ENCODE measurements at regions not wholly inside any gene's neighbourhood (a gene's known extent, or its start where the extent isn't known, plus 50 kb on each side); places are given as distances from the start of the nearest gene placed in this dataset.
A peak's percentile ranks its signal among the peaks of the same experiment; 100 is the strongest.

DNA sequence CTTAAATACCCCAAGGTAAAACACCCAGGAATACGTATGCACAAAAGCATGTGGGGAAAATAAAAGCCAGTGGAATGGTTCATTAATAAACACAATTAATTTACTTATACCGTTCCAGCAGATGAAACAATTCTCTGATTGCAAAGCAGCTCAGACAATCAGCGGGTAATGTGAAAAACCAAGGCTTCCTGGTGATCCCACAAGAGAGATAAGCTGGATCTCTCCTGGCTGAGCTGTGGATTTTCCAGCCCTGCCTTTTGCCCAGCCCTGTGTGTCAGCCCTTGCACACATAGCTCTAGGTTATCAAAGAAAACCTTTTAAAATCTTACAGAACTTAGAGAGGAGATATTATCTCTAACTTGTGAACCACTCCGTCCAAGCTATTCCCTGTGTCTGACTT is 1010.7 kb upstream of the AUTS2 start:
- Histone ChIP-seq H3K36me3 (ENCODE audit: control insufficient read depth, insufficient read depth, low read length) (no peaks in the 10 kb centered on the region), H3K27me3 (ENCODE audit: control insufficient read depth, insufficient read depth, low read length) (no peaks in the 10 kb centered on the region), H3K4me1 (ENCODE audit: control insufficient read depth, insufficient read depth, low read length) (no peaks in the 10 kb centered on the region), H3K4me3 (ENCODE audit: low read depth, low read length) (no peak overlapping the region), H3K27ac (ENCODE audit: low read depth, low read length) (no peak overlapping the region), H3K9me3 (ENCODE audit: control insufficient read depth, insufficient read depth, low read length) (no peaks in the 10 kb centered on the region)
- peak in 1 of 6 donors; percentile 55 for DNase-seq (ENCODE audit: low read depth in 4 of 6, low spot score in 6 of 6)
- WGBS (ENCODE audit: insufficient coverage) = 79% methylated on average over 3 of the region's 4 CpGs

- DNase-seq (ENCODE audit: low read depth in 4 of 6, low spot score in 6 of 6) = peak in 1 of 6 donors; percentile 75
- 48% methylated on average over 4 of the region's 4 CpGs for WGBS (ENCODE audit: insufficient coverage)
- Histone ChIP-seq H3K4me1 (ENCODE audit: control insufficient read depth, insufficient read depth, low read length) (no peaks in the 10 kb centered on the region), H3K27me3 (ENCODE audit: control insufficient read depth, insufficient read depth, low read length) (peaks cover 3% of the 10 kb centered on the region), H3K27ac (ENCODE audit: low read depth, low read length) (no peak overlapping the region), H3K9me3 (ENCODE audit: control insufficient read depth, insufficient read depth, low read length) (no peaks in the 10 kb centered on the region), H3K36me3 (ENCODE audit: control insufficient read depth, insufficient read depth, low read length) (no peaks in the 10 kb centered on the region), H3K4me3 (ENCODE audit: low read depth, low read length) (no peak overlapping the region)
These were observed 996.4 kb upstream of the AUTS2 start for GRCh38 chr7:68601826-68602225.

- Histone ChIP-seq H3K27me3 (ENCODE audit: control insufficient read depth, insufficient read depth, low read length) (peaks cover 3% of the 10 kb centered on the region), H3K36me3 (ENCODE audit: control insufficient read depth, insufficient read depth, low read length) (no peaks in the 10 kb centered on the region), H3K27ac (ENCODE audit: low read depth, low read length) (no peak overlapping the region), H3K4me3 (ENCODE audit: low read depth, low read length) (no peak overlapping the region), H3K4me1 (ENCODE audit: control insufficient read depth, insufficient read depth, low read length) (no peaks in the 10 kb centered on the region), H3K9me3 (ENCODE audit: control insufficient read depth, insufficient read depth, low read length) (peaks cover 6% of the 10 kb centered on the region)
- WGBS (ENCODE audit: insufficient coverage) = 43% methylated on average over 1 of the region's 1 CpG
- peak in 2 of 6 donors; percentile 18 to 39 for DNase-seq (ENCODE audit: low read depth in 4 of 6, low spot score in 6 of 6)
These were observed 993.7 kb upstream of the AUTS2 start for GRCh38 chr7:68604541-68604940.

DNA sequence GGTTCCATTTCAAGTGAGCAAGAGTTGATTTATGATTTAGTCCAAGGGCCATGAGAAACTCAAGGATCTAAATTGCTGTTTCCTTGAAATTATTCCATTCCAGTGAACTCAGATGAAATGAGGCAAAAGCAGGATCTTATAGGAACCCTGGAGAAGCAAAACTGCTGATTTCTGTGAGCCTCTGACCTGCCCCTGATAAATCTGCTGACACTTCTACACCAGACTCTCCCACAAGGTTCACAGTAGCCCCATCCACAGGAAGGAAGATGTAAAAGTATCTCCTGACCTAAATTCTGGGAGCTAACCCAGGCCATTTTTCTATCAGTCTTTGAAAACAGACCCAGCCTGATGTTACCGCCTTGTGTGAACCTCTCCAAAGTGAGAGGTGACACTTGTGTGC is 987.6 kb upstream of the AUTS2 start:
- Histone ChIP-seq H3K27me3 (ENCODE audit: control insufficient read depth, insufficient read depth, low read length) (no peaks in the 10 kb centered on the region), H3K27ac (ENCODE audit: low read depth, low read length) (no peak overlapping the region), H3K9me3 (ENCODE audit: control insufficient read depth, insufficient read depth, low read length) (peaks cover 6% of the 10 kb centered on the region), H3K36me3 (ENCODE audit: control insufficient read depth, insufficient read depth, low read length) (no peaks in the 10 kb centered on the region), H3K4me3 (ENCODE audit: low read depth, low read length) (no peak overlapping the region), H3K4me1 (ENCODE audit: control insufficient read depth, insufficient read depth, low read length) (no peaks in the 10 kb centered on the region)
- WGBS (ENCODE audit: insufficient coverage) = no CpG with 5 or more reads among the region's 1 CpG
- no peak for DNase-seq (ENCODE audit: low read depth in 4 of 6, low spot score in 6 of 6)

GRCh38 chr7:68613405-68613804 is 984.9 kb upstream of the AUTS2 start:
- 91% methylated on average over 4 of the region's 6 CpGs for WGBS (ENCODE audit: insufficient coverage)
- Histone ChIP-seq H3K4me1 (ENCODE audit: control insufficient read depth, insufficient read depth, low read length) (no peaks in the 10 kb centered on the region), H3K27ac (ENCODE audit: low read depth, low read length) (no peak overlapping the region), H3K27me3 (ENCODE audit: control insufficient read depth, insufficient read depth, low read length) (no peaks in the 10 kb centered on the region), H3K4me3 (ENCODE audit: low read depth, low read length) (no peak overlapping the region), H3K36me3 (ENCODE audit: control insufficient read depth, insufficient read depth, low read length) (no peaks in the 10 kb centered on the region), H3K9me3 (ENCODE audit: control insufficient read depth, insufficient read depth, low read length) (peaks cover 4% of the 10 kb centered on the region)
- no peak for DNase-seq (ENCODE audit: low read depth in 4 of 6, low spot score in 6 of 6)

GRCh38 chr7:68613897-68614296 is 984.4 kb upstream of the AUTS2 start:
- WGBS (ENCODE audit: insufficient coverage) = 65% methylated on average over 2 of the region's 4 CpGs
- Histone ChIP-seq H3K4me3 (ENCODE audit: low read depth, low read length) (no peak overlapping the region), H3K9me3 (ENCODE audit: control insufficient read depth, insufficient read depth, low read length) (peaks cover under 1% of the 10 kb centered on the region), H3K4me1 (ENCODE audit: control insufficient read depth, insufficient read depth, low read length) (no peaks in the 10 kb centered on the region), H3K36me3 (ENCODE audit: control insufficient read depth, insufficient read depth, low read length) (no peaks in the 10 kb centered on the region), H3K27ac (ENCODE audit: low read depth, low read length) (no peak overlapping the region), H3K27me3 (ENCODE audit: control insufficient read depth, insufficient read depth, low read length) (no peaks in the 10 kb centered on the region)
- DNase-seq (ENCODE audit: low read depth in 4 of 6, low spot score in 6 of 6) = peak in 1 of 6 donors; percentile 25

- Histone ChIP-seq H3K4me3 (ENCODE audit: low read depth, low read length) (no peak overlapping the region), H3K36me3 (ENCODE audit: control insufficient read depth, insufficient read depth, low read length) (no peaks in the 10 kb centered on the region), H3K27ac (ENCODE audit: low read depth, low read length) (no peak overlapping the region), H3K27me3 (ENCODE audit: control insufficient read depth, insufficient read depth, low read length) (no peaks in the 10 kb centered on the region), H3K9me3 (ENCODE audit: control insufficient read depth, insufficient read depth, low read length) (no peaks in the 10 kb centered on the region), H3K4me1 (ENCODE audit: control insufficient read depth, insufficient read depth, low read length) (no peaks in the 10 kb centered on the region)
- no CpG with 5 or more reads among the region's 3 CpGs for WGBS (ENCODE audit: insufficient coverage)
- DNase-seq (ENCODE audit: low read depth in 4 of 6, low spot score in 6 of 6) = peak in 2 of 6 donors; percentile 41 to 60
These were observed 978.7 kb upstream of the AUTS2 start for GRCh38 chr7:68619526-68619925.

- no peaks in the 10 kb centered on the region for H3K4me1 ChIP-seq (ENCODE audit: control insufficient read depth, insufficient read depth, low read length)
- H3K9me3 ChIP-seq (ENCODE audit: control insufficient read depth, insufficient read depth, low read length) = no peaks in the 10 kb centered on the region
- DNase-seq (ENCODE audit: low read depth in 4 of 6, low spot score in 6 of 6) = no peak
- H3K36me3 ChIP-seq (ENCODE audit: control insufficient read depth, insufficient read depth, low read length) = no peaks in the 10 kb centered on the region
- no peaks in the 10 kb centered on the region for H3K27me3 ChIP-seq (ENCODE audit: control insufficient read depth, insufficient read depth, low read length)
- no CpG with 5 or more reads among the region's 3 CpGs for WGBS (ENCODE audit: insufficient coverage)
- no peak overlapping the region for H3K4me3 ChIP-seq (ENCODE audit: low read depth, low read length)
- no peak overlapping the region for H3K27ac ChIP-seq (ENCODE audit: low read depth, low read length)
These were observed 975.8 kb upstream of the AUTS2 start for GRCh38 chr7:68622500-68622899.

- H3K36me3 ChIP-seq (ENCODE audit: control insufficient read depth, insufficient read depth, low read length) = no peaks in the 10 kb centered on the region
- no peaks in the 10 kb centered on the region for H3K9me3 ChIP-seq (ENCODE audit: control insufficient read depth, insufficient read depth, low read length)
- 100% methylated on average over 1 of the region's 1 CpG for WGBS (ENCODE audit: insufficient coverage)
- H3K4me3 ChIP-seq (ENCODE audit: low read depth, low read length) = no peak overlapping the region
- no peaks in the 10 kb centered on the region for H3K4me1 ChIP-seq (ENCODE audit: control insufficient read depth, insufficient read depth, low read length)
- H3K27me3 ChIP-seq (ENCODE audit: control insufficient read depth, insufficient read depth, low read length) = no peaks in the 10 kb centered on the region
- DNase-seq (ENCODE audit: low read depth in 4 of 6, low spot score in 6 of 6) = no peak
- H3K27ac ChIP-seq (ENCODE audit: low read depth, low read length) = no peak overlapping the region
These were observed 975.2 kb upstream of the AUTS2 start for GRCh38 chr7:68623030-68623429.

GRCh38 chr7:68627247-68627864 is 970.9 kb upstream of the AUTS2 start:
- no peak overlapping the region for H3K27ac ChIP-seq (ENCODE audit: low read depth, low read length)
- H3K27me3 ChIP-seq (ENCODE audit: control insufficient read depth, insufficient read depth, low read length) = no peaks in the 10 kb centered on the region
- no peak overlapping the region for H3K4me3 ChIP-seq (ENCODE audit: low read depth, low read length)
- 50% methylated on average over 2 of the region's 2 CpGs for WGBS (ENCODE audit: insufficient coverage)
- no peak for DNase-seq (ENCODE audit: low read depth in 4 of 6, low spot score in 6 of 6)
- no peaks in the 10 kb centered on the region for H3K4me1 ChIP-seq (ENCODE audit: control insufficient read depth, insufficient read depth, low read length)
- H3K9me3 ChIP-seq (ENCODE audit: control insufficient read depth, insufficient read depth, low read length) = peaks cover 1% of the 10 kb centered on the region
- no peaks in the 10 kb centered on the region for H3K36me3 ChIP-seq (ENCODE audit: control insufficient read depth, insufficient read depth, low read length)

All from spinal cord (tissue), 9 donors.